HG02938 (cell line): ENCODE measurements at regions not wholly inside any gene's neighbourhood (a gene's known extent, or its start where the extent isn't known, plus 50 kb on each side); places are given as distances from the start of the nearest gene placed in this dataset.
"Not testable (repeated sequence)": the region's sequence is repeated elsewhere in the genome, so short reads cannot be mapped to it uniquely, and the experiment has no call there.

Experiments used
- ATAC-seq: cut with Tn5 transposase; IDR thresholded peaks from one replicate; pipeline ENCODE4 v1.9.1; 2021; ENCODE audit warnings: mild to moderate bottlenecking, moderate library complexity; ENCODE audit not compliant: unreplicated experiment

GRCh38 chr15:85263842-85264440, 116.5 kb upstream of the AKAP13 start:
- ATAC-seq, result not testable (repeated sequence)

- not testable (repeated sequence) for ATAC-seq
Observed at GRCh38 chr15:85264614-85265190, 115.7 kb upstream of the AKAP13 start.

- ATAC-seq, result not testable (repeated sequence)
Observed at GRCh38 chr15:85267158-85267857, 113.1 kb upstream of the AKAP13 start.

GRCh38 chr15:85274315-85275050, 105.9 kb upstream of the AKAP13 start:
- no peak for ATAC-seq

- ATAC-seq, result no peak
Observed at GRCh38 chr15:85276508-85276907, 103.9 kb upstream of the AKAP13 start.

- no peak for ATAC-seq
Observed at GRCh38 chr15:85276921-85277320, 103.5 kb upstream of the AKAP13 start.

- ATAC-seq, result no peak
Observed at GRCh38 chr15:85277847-85278370, 102.5 kb upstream of the AKAP13 start.

- peak; percentile 41 for ATAC-seq
Observed at GRCh38 chr15:85280203-85280602, 100.2 kb upstream of the AKAP13 start.

GRCh38 chr15:85281293-85281882, 99.0 kb upstream of the AKAP13 start:
- ATAC-seq, result no peak

GRCh38 chr15:85282504-85283115, 97.8 kb upstream of the AKAP13 start:
- no peak for ATAC-seq

GRCh38 chr15:85283815-85284214, 96.6 kb upstream of the AKAP13 start:
- ATAC-seq, result peak; percentile 78

- peak; percentile 67 for ATAC-seq
Observed at GRCh38 chr15:85284497-85284896, 95.9 kb upstream of the AKAP13 start.

GRCh38 chr15:85289677-85290365, 90.6 kb upstream of the AKAP13 start:
- ATAC-seq, result no peak

GRCh38 chr15:85292583-85292982, 87.8 kb upstream of the AKAP13 start:
- ATAC-seq, result not testable (repeated sequence)

GRCh38 chr15:85296615-85297402, 83.6 kb upstream of the AKAP13 start:
- ATAC-seq, result peak; percentile 90

GRCh38 chr15:85297537-85297936, 82.9 kb upstream of the AKAP13 start:
- ATAC-seq, result no peak

- no peak for ATAC-seq
Observed at GRCh38 chr15:85298366-85298765, 82.0 kb upstream of the AKAP13 start.

- ATAC-seq, result no peak
Observed at GRCh38 chr15:85298941-85299340, 81.5 kb upstream of the AKAP13 start.

- ATAC-seq, result no peak
Observed at GRCh38 chr15:85302271-85302670, 78.1 kb upstream of the AKAP13 start.
